H1 (cell line): ENCODE measurements at regions not wholly inside any gene's neighbourhood (a gene's known extent, or its start where the extent isn't known, plus 50 kb on each side); places are given as distances from the start of the nearest gene placed in this dataset.

Experiments used
- CTCF ChIA-PET: fragments of 300-600 bp; sonication (Branson Sonifier 250); formaldehyde crosslinking; loops from one replicate; lab custom pipeline; 2021; ENCODE audit not compliant: partially characterized antibody; lab: Charles Lee
- POLR2A ChIA-PET: fragments of 300-600 bp; sonication (Branson Sonifier 250); formaldehyde crosslinking; loops from one replicate; lab custom pipeline; 2021; ENCODE audit warnings: inconsistent platforms; ENCODE audit not compliant: partially characterized antibody; lab: Charles Lee
- DNase-seq, 2 experiments: peaks; one replicate each; pipeline versions ENCODE4 v3.0.0 to v3.0.0-alpha.2; 2010 to 2022; ENCODE audit warnings: low spot score in 2 of 2, low read depth in 1 of 2, mixed read lengths in 1 of 2
- FAIRE-seq: peaks from 2 replicates; lab custom pipeline; 2011; peaks lifted over from hg19 to GRCh38; lab: Jason Lieb, UNC
- H2AFZ ChIP-seq: 2 replicates; pipeline ENCODE4 v1.8.1; 2012; ENCODE audit warnings: low read length, inconsistent platforms
- H2AK5ac ChIP-seq: 2 replicates; pipeline ENCODE4 v1.6.1; 2013; ENCODE audit warnings: low read depth, low read length
- H2BK120ac ChIP-seq: replicated peaks from 2 replicates; pipeline ENCODE3; 2013; ENCODE audit warnings: low read depth, low read length, inconsistent platforms
- H2BK12ac ChIP-seq: 2 replicates; pipeline ENCODE4 v1.6.1; 2013; ENCODE audit warnings: low read depth, low read length
- H2BK15ac ChIP-seq: 2 replicates; pipeline ENCODE4 v1.6.1; 2013; ENCODE audit warnings: low read length
- H2BK20ac ChIP-seq: 2 replicates; pipeline ENCODE4 v1.6.1; 2013; ENCODE audit warnings: low read length
- H2BK5ac ChIP-seq: 2 replicates; pipeline ENCODE4 v1.6.1; 2013; ENCODE audit warnings: low read depth, low read length
- H3K14ac ChIP-seq: 2 replicates; pipeline ENCODE4 v1.6.1; 2013; ENCODE audit warnings: inconsistent platforms; ENCODE audit not compliant: insufficient read length
- H3K18ac ChIP-seq: 2 replicates; pipeline ENCODE4 v1.6.1; 2013; ENCODE audit warnings: low read length; ENCODE audit errors: extremely low read depth
- H3K23ac ChIP-seq: 2 replicates; pipeline ENCODE4 v1.6.1; 2013; ENCODE audit warnings: inconsistent platforms; ENCODE audit not compliant: insufficient read length
- H3K23me2 ChIP-seq: 2 replicates; pipeline ENCODE4 v1.6.1; 2013; ENCODE audit warnings: low read depth, low read length
- H3K27ac ChIP-seq: 2 replicates; pipeline ENCODE4 v1.6.1; 2011; ENCODE audit warnings: low read depth, low read length, inconsistent platforms
- H3K27me3 ChIP-seq, 4 experiments: replicated peaks in 1 of 4; 1 replicate in 1 of 4; 2 replicates in 3 of 4; pipeline versions ENCODE4 v1.6.1 to v1.8.1; 2011 to 2013; ENCODE audit warnings: low read length in 3 of 4, mild to moderate bottlenecking in 3 of 4, inconsistent platforms in 2 of 4, mixed read lengths in 2 of 4, moderate library complexity in 1 of 4; ENCODE audit not compliant: control insufficient read depth in 3 of 4, insufficient read depth in 3 of 4; ENCODE audit errors: extremely low read depth in 1 of 4
- H3K36me3 ChIP-seq, 4 experiments: 2 replicates each; pipeline versions ENCODE4 v1.6.1 to v1.8.1; 2011 to 2013; ENCODE audit warnings: mild to moderate bottlenecking in 4 of 4, low read length in 3 of 4, moderate library complexity in 2 of 4, control low read depth in 1 of 4, inconsistent platforms in 1 of 4; ENCODE audit not compliant: insufficient read depth in 4 of 4, control insufficient read depth in 2 of 4
- H3K4ac ChIP-seq: replicated peaks from 2 replicates; pipeline ENCODE3; 2013; ENCODE audit warnings: low read length, low read depth, mixed read lengths, inconsistent platforms; ENCODE audit not compliant: insufficient read length
- H3K4me1 ChIP-seq, 4 experiments: replicated peaks in 1 of 4; 1 replicate in 1 of 4; 2 replicates in 3 of 4; pipeline versions ENCODE4 v1.6.1 to v1.8.1; 2011 to 2013; ENCODE audit warnings: low read length in 3 of 4, inconsistent platforms in 2 of 4, mixed read lengths in 1 of 4; ENCODE audit not compliant: insufficient read depth in 4 of 4, control insufficient read depth in 3 of 4
- H3K4me2 ChIP-seq, 2 experiments: 2 replicates each; pipeline versions ENCODE4 v1.6.1 to v1.8.1; 2011 to 2013; ENCODE audit warnings: low read depth in 2 of 2, low read length in 2 of 2, control low read depth in 1 of 2, inconsistent platforms in 1 of 2, mild to moderate bottlenecking in 1 of 2; ENCODE audit not compliant: insufficient read depth in 1 of 2
- H3K4me3 ChIP-seq, 4 experiments: fragments of 200-600, 300-600 bp in 1 of 4; sonication (generic), shearing (Covaris generic), sonication (Bioruptor Twin) in 1 of 4; 2 replicates each; pipeline versions ENCODE4 v1.5.1 to v1.8.1; 2011 to 2016; ENCODE audit warnings: low read length in 4 of 4, low read depth in 3 of 4, control low read depth in 2 of 4, inconsistent platforms in 2 of 4, mild to moderate bottlenecking in 2 of 4, mixed read lengths in 1 of 4, moderate library complexity in 1 of 4; ENCODE audit not compliant: insufficient read depth in 2 of 4; ENCODE audit errors: extremely low read depth in 1 of 4
- H3K56ac ChIP-seq: replicated peaks from 2 replicates; pipeline ENCODE3; 2013; ENCODE audit warnings: low read depth, mild to moderate bottlenecking, mixed read lengths, low read length, inconsistent platforms; ENCODE audit not compliant: insufficient read length
- H3K79me1 ChIP-seq: 2 replicates; pipeline ENCODE4 v1.6.1; 2013; ENCODE audit warnings: low read depth, low read length, control low read depth
- H3K79me2 ChIP-seq, 2 experiments: 2 replicates each; pipeline versions ENCODE4 v1.6.1 to v1.8.1; 2012 to 2013; ENCODE audit warnings: low read length in 2 of 2, mild to moderate bottlenecking in 2 of 2, inconsistent platforms in 1 of 2; ENCODE audit not compliant: insufficient read depth in 2 of 2, control insufficient read depth in 1 of 2
- H3K9ac ChIP-seq, 4 experiments: replicated peaks in 1 of 4; 1 replicate in 1 of 4; 2 replicates in 3 of 4; pipeline versions ENCODE4 v1.6.1 to v1.8.1; 2011 to 2013; ENCODE audit warnings: low read depth in 3 of 4, low read length in 3 of 4, control low read depth in 2 of 4, mild to moderate bottlenecking in 2 of 4, moderate library complexity in 2 of 4, inconsistent platforms in 1 of 4; ENCODE audit errors: extremely low read depth in 1 of 4
- H3K9me3 ChIP-seq, 2 experiments: 2 replicates each; pipeline versions ENCODE4 v1.6.1 to v1.8.1; 2012 to 2013; ENCODE audit warnings: mild to moderate bottlenecking in 2 of 2, moderate library complexity in 2 of 2, control low read depth in 1 of 2, inconsistent platforms in 1 of 2, low read depth in 1 of 2, low read length in 1 of 2, mixed read lengths in 1 of 2; ENCODE audit not compliant: insufficient read depth in 2 of 2
- H4K20me1 ChIP-seq, 2 experiments: replicated peaks in 1 of 2; 2 replicates each; pipeline versions ENCODE3 to v1.8.1; 2011 to 2013; ENCODE audit warnings: inconsistent platforms in 2 of 2, low read length in 2 of 2, mild to moderate bottlenecking in 1 of 2; ENCODE audit not compliant: insufficient read depth in 2 of 2, control insufficient read depth in 1 of 2
- H4K5ac ChIP-seq: 2 replicates; pipeline ENCODE4 v1.6.1; 2013; ENCODE audit warnings: low read length, low read depth, mixed read lengths, inconsistent platforms; ENCODE audit not compliant: insufficient read length
- H4K8ac ChIP-seq: 2 replicates; pipeline ENCODE4 v1.8.0; 2013; ENCODE audit warnings: mild to moderate bottlenecking, moderate library complexity, low read length, inconsistent platforms; ENCODE audit not compliant: insufficient read depth; ENCODE audit errors: extremely low read depth
- H4K91ac ChIP-seq: replicated peaks from 2 replicates; pipeline ENCODE3; 2013; ENCODE audit warnings: low read length, mixed read lengths, inconsistent platforms; ENCODE audit not compliant: insufficient read length
- WGBS, 2 experiments: shearing (Covaris generic) in 1 of 2; methylation state at CpG; one replicate each; pipeline versions ENCODE4 v1.1.6 to v1.1.7; 2013 to 2015; ENCODE audit warnings: low lambda C conversion rate in 2 of 2, mixed read lengths in 2 of 2, inconsistent platforms in 1 of 2, low coverage in 1 of 2, missing lambda C conversion rate in 1 of 2; ENCODE audit not compliant: insufficient replicate concordance in 2 of 2, insufficient coverage in 1 of 2, insufficient read length in 1 of 2; ENCODE audit errors: extremely low coverage in 1 of 2, missing lambda C conversion rate in 1 of 2; 5-methylcytosine and 5-hydroxymethylcytosine counted together

GRCh38 chr7:106775975-106776607, 89.0 kb upstream of the PIK3CG start:
- H2BK15ac ChIP-seq = no peak overlapping the region
- ChIA-PET CTCF (interaction anchor here (0.7 to 1.3 kb wide), 2 partner anchors 17 to 70 kb away, joined by 3 to 4 read pairs; no protein-coding TSS in a partner anchor), POLR2A (no interaction called here)
- H3K18ac ChIP-seq = no peak overlapping the region
- no peak overlapping the region for H2AK5ac ChIP-seq
- no peak overlapping the region for H3K27ac ChIP-seq
- DNase-seq (no peak), FAIRE-seq (no peak)
- H3K23me2 ChIP-seq = no peaks in the 10 kb centered on the region
- H4K91ac ChIP-seq = no peak overlapping the region
- H3K27me3 ChIP-seq = no peaks in the 10 kb centered on the region
- H3K56ac ChIP-seq = no peak overlapping the region
- H3K23ac ChIP-seq = no peak overlapping the region
- peaks cover 0 to 3% (median 0%) of the 10 kb centered on the region in 4 experiments; a peak in 1 of 7 replicates for H3K4me1 ChIP-seq
- no peaks in the 10 kb centered on the region for H4K20me1 ChIP-seq
- H2BK12ac ChIP-seq = no peak overlapping the region
- 82% methylated on average over 3 of the region's 3 CpGs; no CpG with 5 or more reads in 1 of the 2 experiments for WGBS, 2 experiments
- no peak overlapping the region for H4K8ac ChIP-seq
- no peaks in the 10 kb centered on the region for H3K79me1 ChIP-seq
- H3K9ac ChIP-seq = no peak overlapping the region
- H2BK20ac ChIP-seq = no peak overlapping the region
- H3K4ac ChIP-seq = no peak overlapping the region
- H3K36me3 ChIP-seq = no peaks in the 10 kb centered on the region; a peak in 1 of 8 replicates
- no peak overlapping the region for H3K14ac ChIP-seq
- no peak overlapping the region for H4K5ac ChIP-seq
- no peak overlapping the region for H3K4me3 ChIP-seq
- H3K79me2 ChIP-seq = no peaks in the 10 kb centered on the region
- H3K4me2 ChIP-seq = no peak overlapping the region
- H2BK120ac ChIP-seq = no peak overlapping the region
- no peak overlapping the region for H2BK5ac ChIP-seq
- H3K9me3 ChIP-seq = no peaks in the 10 kb centered on the region
- H2AFZ ChIP-seq = no peak overlapping the region
